ENCODE measurements at regions not wholly inside any gene's neighbourhood (a gene's known extent, or its start where the extent isn't known, plus 50 kb on each side); places are given as distances from the start of the nearest gene placed in this dataset.

DNA sequence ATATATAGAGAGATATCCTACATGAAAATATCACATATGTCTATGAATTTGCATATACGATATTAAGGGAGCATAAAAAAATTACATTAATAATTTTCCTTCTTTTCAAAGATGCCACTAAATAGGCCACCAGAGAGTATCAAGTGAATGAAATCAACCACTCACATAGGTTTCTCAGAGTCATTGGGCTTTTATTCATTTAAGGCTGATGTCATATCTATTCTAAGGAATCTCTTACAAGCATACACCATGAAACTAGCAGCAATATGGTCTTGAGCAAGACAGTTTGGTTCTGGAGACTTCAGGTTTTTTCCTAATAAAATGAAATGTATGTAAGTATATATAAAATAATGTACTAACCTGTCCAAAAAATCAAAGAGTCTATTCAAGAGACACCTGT lies 420.4 kb downstream of the PLA2G4A start:
- no peak for DNase-seq (ENCODE audit: low read depth)
- TF ChIP-seq, protein P1, sequence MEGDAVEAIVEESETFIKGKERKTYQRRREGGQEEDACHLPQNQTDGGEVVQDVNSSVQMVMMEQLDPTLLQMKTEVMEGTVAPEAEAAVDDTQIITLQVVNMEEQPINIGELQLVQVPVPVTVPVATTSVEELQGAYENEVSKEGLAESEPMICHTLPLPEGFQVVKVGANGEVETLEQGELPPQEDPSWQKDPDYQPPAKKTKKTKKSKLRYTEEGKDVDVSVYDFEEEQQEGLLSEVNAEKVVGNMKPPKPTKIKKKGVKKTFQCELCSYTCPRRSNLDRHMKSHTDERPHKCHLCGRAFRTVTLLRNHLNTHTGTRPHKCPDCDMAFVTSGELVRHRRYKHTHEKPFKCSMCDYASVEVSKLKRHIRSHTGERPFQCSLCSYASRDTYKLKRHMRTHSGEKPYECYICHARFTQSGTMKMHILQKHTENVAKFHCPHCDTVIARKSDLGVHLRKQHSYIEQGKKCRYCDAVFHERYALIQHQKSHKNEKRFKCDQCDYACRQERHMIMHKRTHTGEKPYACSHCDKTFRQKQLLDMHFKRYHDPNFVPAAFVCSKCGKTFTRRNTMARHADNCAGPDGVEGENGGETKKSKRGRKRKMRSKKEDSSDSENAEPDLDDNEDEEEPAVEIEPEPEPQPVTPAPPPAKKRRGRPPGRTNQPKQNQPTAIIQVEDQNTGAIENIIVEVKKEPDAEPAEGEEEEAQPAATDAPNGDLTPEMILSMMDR (conservative IDR thresholded peaks at IDR 0.05; ENCODE audit: low read depth, low read length): no peak
- H3K4me3 ChIP-seq (ENCODE audit: low read depth, low read length): no peak overlapping the region

DNA sequence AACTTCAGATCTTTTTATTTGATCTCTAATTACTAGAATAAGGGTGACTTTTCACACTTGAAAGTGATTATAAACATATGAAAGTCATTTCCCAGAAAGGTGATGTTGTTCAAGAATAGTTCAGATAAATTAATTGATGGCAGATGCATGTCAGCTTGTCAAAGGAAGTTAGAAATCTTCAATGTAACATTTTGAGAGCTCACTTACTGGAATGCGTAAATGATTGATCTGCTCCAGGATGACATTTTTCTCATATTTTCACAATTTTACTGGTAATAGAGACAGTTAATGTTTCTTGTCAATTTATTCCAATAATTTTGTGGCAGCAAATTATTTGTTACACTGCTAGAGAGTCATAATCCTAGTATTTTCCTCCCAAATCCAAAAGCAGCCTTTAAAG lies 424.2 kb downstream of the PLA2G4A start:
- no peak overlapping the region for H3K4me3 ChIP-seq (ENCODE audit: low read depth, low read length)
- TF ChIP-seq, protein P1 (conservative IDR thresholded peaks at IDR 0.05; ENCODE audit: low read depth, low read length): no peak
- no peak for DNase-seq (ENCODE audit: low read depth)

DNA sequence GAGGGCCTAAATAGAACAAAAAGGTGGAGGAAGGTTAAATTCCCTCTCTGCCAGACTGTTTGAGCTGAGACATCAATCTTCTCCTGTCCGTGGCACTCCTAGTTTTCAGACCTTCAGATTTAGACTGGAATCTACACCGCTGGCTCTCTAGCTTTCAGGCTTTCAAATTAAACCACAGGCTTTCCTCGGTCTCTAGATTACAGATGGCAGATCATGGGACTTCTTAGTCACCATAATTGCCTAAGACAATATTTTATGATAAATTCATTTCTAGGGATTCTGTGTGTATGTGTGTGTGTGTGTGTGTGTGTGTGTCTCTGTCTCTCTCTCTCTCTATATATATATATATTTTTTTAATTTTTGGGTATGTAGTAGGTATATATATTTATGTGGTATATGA lies 428.7 kb downstream of the PLA2G4A start:
- TF ChIP-seq, protein P1 (conservative IDR thresholded peaks at IDR 0.05; ENCODE audit: low read depth, low read length): no peak
- DNase-seq (ENCODE audit: low read depth): no peak
- H3K4me3 ChIP-seq (ENCODE audit: low read depth, low read length): no peak overlapping the region

DNA sequence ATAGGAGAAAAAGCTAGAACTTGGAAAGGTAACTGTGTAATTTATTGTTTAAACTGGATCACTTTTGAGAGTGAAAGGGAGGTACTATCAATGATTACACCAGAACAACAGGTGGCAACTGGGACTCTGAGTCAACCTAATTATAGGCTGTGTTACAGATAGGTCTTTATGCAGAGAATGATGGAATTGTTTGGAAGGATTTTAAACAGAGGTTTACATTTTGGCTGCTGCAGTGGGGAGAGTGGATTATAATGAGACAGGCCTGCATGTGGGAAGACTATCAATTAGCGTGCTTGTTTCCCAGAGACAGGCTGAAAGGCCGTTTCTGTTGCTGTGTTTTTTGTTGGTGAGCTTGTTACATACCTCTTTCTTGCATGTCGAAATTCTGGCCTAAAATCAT lies 432.9 kb downstream of the PLA2G4A start:
- no peak for DNase-seq (ENCODE audit: low read depth)
- TF ChIP-seq, protein P1 (conservative IDR thresholded peaks at IDR 0.05; ENCODE audit: low read depth, low read length): no peak
- H3K4me3 ChIP-seq (ENCODE audit: low read depth, low read length): no peak overlapping the region

DNA sequence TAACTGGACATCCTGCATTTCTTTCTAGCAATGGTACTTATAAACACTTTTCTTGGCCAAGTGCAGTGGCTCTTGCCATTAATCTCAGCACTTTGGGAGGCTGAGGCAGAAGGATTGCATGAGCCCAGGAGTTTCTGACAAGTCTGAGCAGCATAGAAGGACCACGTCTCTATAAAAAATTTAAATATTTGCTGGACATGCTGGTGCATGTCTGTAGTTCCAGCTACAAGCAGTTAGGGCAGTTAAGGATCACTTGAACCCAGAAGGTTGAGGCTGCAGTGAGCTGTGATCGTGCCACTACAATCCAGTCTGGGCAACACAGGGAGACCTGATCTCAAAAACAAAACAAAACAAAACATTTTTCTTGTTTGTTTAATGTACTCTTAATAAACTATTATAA lies 434.0 kb downstream of the PLA2G4A start:
- no peak for DNase-seq (ENCODE audit: low read depth)
- TF ChIP-seq, protein P1 (conservative IDR thresholded peaks at IDR 0.05; ENCODE audit: low read depth, low read length): no peak
- H3K4me3 ChIP-seq (ENCODE audit: low read depth, low read length): no peak overlapping the region

DNA sequence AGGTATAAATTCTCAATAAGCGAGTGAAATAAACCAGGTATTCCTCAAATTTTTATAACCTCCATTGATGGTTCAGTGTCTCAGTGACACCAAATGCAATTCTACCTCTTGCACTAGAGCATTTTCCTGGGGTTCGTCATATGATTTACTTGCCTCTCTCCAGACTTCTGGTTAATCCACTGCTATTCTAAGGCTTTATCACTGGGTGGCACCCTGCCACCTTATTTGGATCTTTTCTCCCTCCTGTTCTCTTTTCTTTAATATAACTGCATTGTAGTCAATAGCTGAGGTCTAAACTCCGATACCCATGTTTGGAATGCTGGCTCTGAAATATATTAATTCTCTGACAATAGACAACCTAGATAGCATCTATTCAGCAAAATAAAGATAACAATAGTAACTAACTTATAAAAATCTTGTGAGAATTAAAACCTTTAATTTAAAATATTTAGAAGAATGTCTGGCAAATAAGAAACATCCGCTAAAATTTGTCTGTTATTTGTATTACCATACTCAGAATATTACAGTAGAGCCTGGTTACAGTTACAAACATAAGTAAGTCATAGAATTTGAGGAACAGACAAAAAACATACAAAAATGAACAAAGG lies 436.4 kb downstream of the PLA2G4A start:
- peak; percentile 79 for DNase-seq (ENCODE audit: low read depth)
- no peak overlapping the region for H3K4me3 ChIP-seq (ENCODE audit: low read depth, low read length)
- TF ChIP-seq, protein P1 (conservative IDR thresholded peaks at IDR 0.05; ENCODE audit: low read depth, low read length): peak; percentile 67

DNA sequence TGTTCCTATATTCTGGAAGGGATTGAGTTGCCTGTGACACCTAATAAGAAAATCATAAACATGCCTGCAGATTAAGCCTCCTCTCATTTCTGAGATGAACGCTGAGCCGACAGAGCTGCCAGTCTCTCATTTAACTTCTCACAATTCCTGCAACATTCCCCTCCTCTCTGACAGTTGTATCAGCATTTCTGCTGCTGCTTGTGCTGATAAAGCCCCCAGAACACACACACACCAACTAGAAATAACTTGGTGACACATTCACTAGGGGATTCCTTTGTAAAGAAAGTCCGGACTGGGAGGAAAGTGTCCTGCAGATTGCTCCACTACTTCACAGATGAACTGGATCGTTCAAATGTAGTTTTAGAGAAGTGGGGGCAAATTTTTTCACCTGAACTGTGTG lies 437.3 kb downstream of the PLA2G4A start:
- TF ChIP-seq, protein P1 (conservative IDR thresholded peaks at IDR 0.05; ENCODE audit: low read depth, low read length): no peak
- H3K4me3 ChIP-seq (ENCODE audit: low read depth, low read length): no peak overlapping the region
- DNase-seq (ENCODE audit: low read depth): no peak

All from choroid plexus epithelial cell (primary cell).